Fibroblast of lung (primary cell): ENCODE measurements at regions not wholly inside any gene's neighbourhood (a gene's known extent, or its start where the extent isn't known, plus 50 kb on each side); places are given as distances from the start of the nearest gene placed in this dataset.

Experiments
- DNase-seq, 2 donors: peaks; one replicate each; pipeline versions ENCODE4 v3.0.0 to v3.0.0-alpha.2; 2010; ENCODE audit warnings: low read depth in 2 of 2
- H2AFZ ChIP-seq: 2 replicates; pipeline ENCODE4 v1.5.1; 2012; ENCODE audit warnings: low read length, control low read depth, inconsistent platforms
- H3K27ac ChIP-seq: 2 replicates; pipeline ENCODE4 v1.5.1; 2011; ENCODE audit warnings: low read length, control low read depth; ENCODE audit not compliant: insufficient read depth
- H3K27me3 ChIP-seq: 2 replicates; pipeline ENCODE4 v1.5.1; 2011; ENCODE audit warnings: mild to moderate bottlenecking, low read length; ENCODE audit not compliant: control insufficient read depth, insufficient read depth
- H3K36me3 ChIP-seq: 2 replicates; pipeline ENCODE4 v1.5.1; 2011; ENCODE audit warnings: low read length; ENCODE audit not compliant: control insufficient read depth, insufficient read depth
- H3K4me1 ChIP-seq: 2 replicates; pipeline ENCODE4 v1.5.1; 2011; ENCODE audit warnings: low read length; ENCODE audit not compliant: control insufficient read depth, insufficient read depth; ENCODE audit errors: extremely low read depth
- H3K4me2 ChIP-seq: 2 replicates; pipeline ENCODE4 v1.5.1; 2011; ENCODE audit warnings: low read length, control low read depth; ENCODE audit not compliant: insufficient read depth; ENCODE audit errors: extremely low read depth
- H3K4me3 ChIP-seq, 4 experiments: fragments of 200-600 bp in 1 of 4; sonication (generic) in 1 of 4; replicated peaks in 1 of 4; 2 replicates each; pipeline ENCODE4 v1.5.1; 2011 to 2016; ENCODE audit warnings: low read length in 4 of 4, low read depth in 3 of 4, mild to moderate bottlenecking in 3 of 4, control low read depth in 2 of 4, inconsistent platforms in 1 of 4, mixed read lengths in 1 of 4; ENCODE audit not compliant: insufficient read depth in 1 of 4; ENCODE audit errors: control extremely low read depth in 1 of 4
- H3K79me2 ChIP-seq: 2 replicates; pipeline ENCODE4 v1.5.1; 2012; ENCODE audit warnings: mild to moderate bottlenecking, low read length, inconsistent platforms; ENCODE audit not compliant: control insufficient read depth, insufficient read depth
- H3K9ac ChIP-seq: 2 replicates; pipeline ENCODE4 v1.5.1; 2011; ENCODE audit warnings: mild to moderate bottlenecking, low read length, control low read depth; ENCODE audit not compliant: insufficient read depth
- H3K9me3 ChIP-seq: 2 replicates; pipeline ENCODE4 v1.5.1; 2012; ENCODE audit warnings: low read depth, low read length; ENCODE audit not compliant: control insufficient read depth, insufficient read depth
- H4K20me1 ChIP-seq: 2 replicates; pipeline ENCODE4 v1.5.1; 2011; ENCODE audit warnings: low read length; ENCODE audit not compliant: control insufficient read depth, insufficient read depth; ENCODE audit errors: extremely low read depth
- CTCF ChIP-seq, 2 donors: IDR thresholded peaks in 1 of 2; conservative IDR thresholded peaks in 1 of 2; 1 replicate in 1 of 2; 2 replicates in 1 of 2; pipeline ENCODE4 v1.5.1; 2011 to 2012; ENCODE audit warnings: low read length in 2 of 2, control low read depth in 1 of 2, inconsistent platforms in 1 of 2, low read depth in 1 of 2, mild to moderate bottlenecking in 1 of 2
- EZH2 ChIP-seq: IDR thresholded peaks from 2 replicates; pipeline ENCODE4 v1.5.1; 2012; ENCODE audit warnings: low read length, control low read depth, mild to moderate bottlenecking; ENCODE audit errors: missing control alignments

GRCh38 chr20:60863548-60863947 is 388.5 kb upstream of the CDH4 start:
- TF ChIP-seq EZH2, result no peak
- no peak for TF ChIP-seq CTCF (conservative IDR thresholded peaks at IDR 0.05 in 1 of 2, IDR thresholded peaks at IDR 0.05 in 1 of 2; ENCODE audit: low read depth in 1 of 2, low read length in 2 of 2)
- DNase-seq, result no peak
- H3K36me3 ChIP-seq, result no peaks in the 10 kb centered on the region
- H3K9me3 ChIP-seq, result no peaks in the 10 kb centered on the region
- H3K9ac ChIP-seq, result no peak overlapping the region
- no peak overlapping the region for H3K27ac ChIP-seq
- H3K4me1 ChIP-seq, result no peaks in the 10 kb centered on the region
- no peaks in the 10 kb centered on the region for H3K27me3 ChIP-seq
- H4K20me1 ChIP-seq, result no peaks in the 10 kb centered on the region
- no peaks in the 10 kb centered on the region for H3K79me2 ChIP-seq
- H3K4me2 ChIP-seq, result no peak overlapping the region
- H3K4me3 ChIP-seq, result no peak overlapping the region
- H2AFZ ChIP-seq, result no peak overlapping the region

- no peaks in the 10 kb centered on the region for H4K20me1 ChIP-seq
- H3K9me3 ChIP-seq, result no peaks in the 10 kb centered on the region
- H3K9ac ChIP-seq, result no peak overlapping the region
- no peak for TF ChIP-seq CTCF (conservative IDR thresholded peaks at IDR 0.05 in 1 of 2, IDR thresholded peaks at IDR 0.05 in 1 of 2; ENCODE audit: low read depth in 1 of 2, low read length in 2 of 2)
- TF ChIP-seq EZH2, result no peak
- H3K4me3 ChIP-seq, result no peak overlapping the region
- no peaks in the 10 kb centered on the region for H3K36me3 ChIP-seq
- H3K4me2 ChIP-seq, result no peak overlapping the region
- H3K4me1 ChIP-seq, result no peaks in the 10 kb centered on the region
- H3K27me3 ChIP-seq, result no peaks in the 10 kb centered on the region
- no peak overlapping the region for H3K27ac ChIP-seq
- no peaks in the 10 kb centered on the region for H3K79me2 ChIP-seq
- no peak for DNase-seq
- H2AFZ ChIP-seq, result no peak overlapping the region
Measured at GRCh38 chr20:60867589-60867988, 384.5 kb upstream of the CDH4 start.

- Histone ChIP-seq H3K4me3 (no peak overlapping the region), H3K27ac (no peak overlapping the region), H3K9me3 (no peaks in the 10 kb centered on the region), H3K27me3 (no peaks in the 10 kb centered on the region), H2AFZ (no peak overlapping the region), H3K36me3 (no peaks in the 10 kb centered on the region), H3K4me1 (no peaks in the 10 kb centered on the region), H3K9ac (no peak overlapping the region), H3K79me2 (no peaks in the 10 kb centered on the region), H3K4me2 (no peak overlapping the region), H4K20me1 (no peaks in the 10 kb centered on the region)
- DNase-seq, result no peak
- TF ChIP-seq CTCF (conservative IDR thresholded peaks at IDR 0.05 in 1 of 2, IDR thresholded peaks at IDR 0.05 in 1 of 2; ENCODE audit: low read depth in 1 of 2, low read length in 2 of 2) (no peak), EZH2 (no peak)
Measured at GRCh38 chr20:60868316-60868891, 383.7 kb upstream of the CDH4 start.
